ENCODE measurements at regions not wholly inside any gene's neighbourhood (a gene's known extent, or its start where the extent isn't known, plus 50 kb on each side); places are given as distances from the start of the nearest gene placed in this dataset.

DNA sequence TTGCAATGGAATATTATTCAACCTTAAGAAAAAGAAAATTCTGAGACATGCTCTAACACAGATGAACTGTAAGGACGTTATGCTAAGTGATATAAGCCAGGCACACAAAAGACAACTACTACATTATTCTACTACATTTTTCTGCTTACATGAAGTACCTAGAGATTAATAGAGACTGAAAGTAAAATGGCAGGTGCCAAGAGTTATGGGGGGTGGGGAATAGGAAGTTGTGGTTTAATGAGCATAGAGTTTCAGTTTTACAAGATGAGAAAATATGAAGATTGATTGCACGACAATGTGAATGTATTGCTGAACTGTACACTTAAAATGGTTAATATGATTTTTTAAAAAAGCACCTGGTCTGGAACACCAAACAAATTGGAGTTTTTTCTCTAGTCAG lies 1231.6 kb upstream of the DDX18 start:
- TF ChIP-seq, protein P1, sequence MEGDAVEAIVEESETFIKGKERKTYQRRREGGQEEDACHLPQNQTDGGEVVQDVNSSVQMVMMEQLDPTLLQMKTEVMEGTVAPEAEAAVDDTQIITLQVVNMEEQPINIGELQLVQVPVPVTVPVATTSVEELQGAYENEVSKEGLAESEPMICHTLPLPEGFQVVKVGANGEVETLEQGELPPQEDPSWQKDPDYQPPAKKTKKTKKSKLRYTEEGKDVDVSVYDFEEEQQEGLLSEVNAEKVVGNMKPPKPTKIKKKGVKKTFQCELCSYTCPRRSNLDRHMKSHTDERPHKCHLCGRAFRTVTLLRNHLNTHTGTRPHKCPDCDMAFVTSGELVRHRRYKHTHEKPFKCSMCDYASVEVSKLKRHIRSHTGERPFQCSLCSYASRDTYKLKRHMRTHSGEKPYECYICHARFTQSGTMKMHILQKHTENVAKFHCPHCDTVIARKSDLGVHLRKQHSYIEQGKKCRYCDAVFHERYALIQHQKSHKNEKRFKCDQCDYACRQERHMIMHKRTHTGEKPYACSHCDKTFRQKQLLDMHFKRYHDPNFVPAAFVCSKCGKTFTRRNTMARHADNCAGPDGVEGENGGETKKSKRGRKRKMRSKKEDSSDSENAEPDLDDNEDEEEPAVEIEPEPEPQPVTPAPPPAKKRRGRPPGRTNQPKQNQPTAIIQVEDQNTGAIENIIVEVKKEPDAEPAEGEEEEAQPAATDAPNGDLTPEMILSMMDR (IDR thresholded peaks at IDR 0.05): no peak
- no peak for TF ChIP-seq POLR2A (IDR thresholded peaks at IDR 0.05)
